NCI-H460 (cell line): ENCODE measurements at regions not wholly inside any gene's neighbourhood (a gene's known extent, or its start where the extent isn't known, plus 50 kb on each side); places are given as distances from the start of the nearest gene placed in this dataset.
"Not testable (repeated sequence)": the region's sequence is repeated elsewhere in the genome, so short reads cannot be mapped to it uniquely, and the experiment has no call there.

Source experiments
- DNase-seq: peaks from one replicate; pipeline ENCODE4 v3.0.0-alpha.2; 2016; ENCODE audit warnings: low read depth; ENCODE audit errors: extremely low read depth

GRCh38 chr2:88802026-88802425 is 110.6 kb downstream of the RPIA start:
- not testable (repeated sequence) for DNase-seq

- DNase-seq, result no peak
Measured at GRCh38 chr2:88807237-88807962, 115.9 kb downstream of the RPIA start.

GRCh38 chr2:88808083-88808482 is 116.6 kb downstream of the RPIA start:
- DNase-seq, result no peak

GRCh38 chr2:88808652-88809051 is 117.2 kb downstream of the RPIA start:
- no peak for DNase-seq

GRCh38 chr2:88809216-88809615 is 117.7 kb downstream of the RPIA start:
- DNase-seq, result no peak

GRCh38 chr2:88810017-88810416 is 118.5 kb downstream of the RPIA start:
- no peak for DNase-seq

- no peak for DNase-seq
Measured at GRCh38 chr2:88810488-88810887, 119.0 kb downstream of the RPIA start.

- no peak for DNase-seq
Measured at GRCh38 chr2:88811233-88811632, 119.8 kb downstream of the RPIA start.

GRCh38 chr2:88811681-88812080 is 120.2 kb downstream of the RPIA start:
- no peak for DNase-seq

GRCh38 chr2:88813612-88814011 is 122.1 kb downstream of the RPIA start:
- no peak for DNase-seq

- DNase-seq, result no peak
Measured at GRCh38 chr2:88815282-88815681, 123.8 kb downstream of the RPIA start.

- no peak for DNase-seq
Measured at GRCh38 chr2:88815697-88816096, 124.2 kb downstream of the RPIA start.

- DNase-seq, result no peak
Measured at GRCh38 chr2:88818381-88818780, 126.9 kb downstream of the RPIA start.

GRCh38 chr2:88824951-88825350 is 133.5 kb downstream of the RPIA start:
- DNase-seq, result no peak

GRCh38 chr2:88826399-88826798 is 134.9 kb downstream of the RPIA start:
- no peak for DNase-seq

GRCh38 chr2:88827821-88828220 is 136.3 kb downstream of the RPIA start:
- DNase-seq, result no peak

GRCh38 chr2:88828397-88829137 is 137.1 kb downstream of the RPIA start:
- no peak for DNase-seq

GRCh38 chr2:88829607-88830463 is 138.4 kb downstream of the RPIA start:
- no peak for DNase-seq

GRCh38 chr2:88831071-88831791 is 139.8 kb downstream of the RPIA start:
- no peak for DNase-seq

GRCh38 chr2:88831792-88832248 is 140.3 kb downstream of the RPIA start:
- peak; percentile 36 for DNase-seq
